AML-193 (cell line): ENCODE measurements at regions not wholly inside any gene's neighbourhood (a gene's known extent, or its start where the extent isn't known, plus 50 kb on each side); places are given as distances from the start of the nearest gene placed in this dataset.
"Not testable (repeated sequence)": the region's sequence is repeated elsewhere in the genome, so short reads cannot be mapped to it uniquely, and the experiment has no call there.

Experiments used
- DNase-seq, 2 experiments: peaks; one replicate each; lab custom pipeline; 2025; lab: John Stamatoyannopoulos, UW

DNA sequence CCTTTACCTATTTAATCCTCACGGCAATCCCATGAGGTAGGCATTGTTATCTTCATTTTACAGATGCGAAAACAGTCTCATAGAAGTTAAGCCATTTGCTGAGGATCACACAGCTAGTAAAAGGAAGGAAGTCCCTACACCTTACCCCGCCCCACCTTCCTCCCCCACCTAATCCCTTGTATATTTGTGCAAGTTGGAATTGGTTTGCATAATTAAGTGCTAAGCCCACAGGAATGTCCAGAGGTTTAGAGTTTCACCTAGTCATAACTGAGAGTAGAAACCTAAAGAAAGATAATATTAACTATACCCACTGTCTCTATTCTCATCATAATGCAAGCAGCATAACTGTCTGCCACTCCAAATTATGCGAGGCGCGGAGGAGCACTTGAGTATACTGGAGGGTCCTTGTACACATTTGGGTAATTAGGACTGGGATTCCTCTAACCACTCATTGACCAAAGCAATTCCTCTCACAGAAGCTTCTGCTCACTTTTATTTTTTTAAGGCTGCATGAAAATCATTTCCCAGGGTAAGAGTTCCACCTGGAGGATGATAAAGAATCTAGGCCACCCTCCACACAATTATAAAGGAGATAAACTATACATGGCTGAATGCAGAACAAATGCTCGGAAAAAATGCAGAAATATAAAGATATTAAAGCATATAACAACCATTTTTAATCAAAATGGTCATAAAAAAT is 199.9 kb downstream of the FAM181B start:
- DNase-seq, result no peak

- DNase-seq, result no peak
These were observed 203.7 kb downstream of the FAM181B start for GRCh38 chr11:82529936-82530335.

DNA sequence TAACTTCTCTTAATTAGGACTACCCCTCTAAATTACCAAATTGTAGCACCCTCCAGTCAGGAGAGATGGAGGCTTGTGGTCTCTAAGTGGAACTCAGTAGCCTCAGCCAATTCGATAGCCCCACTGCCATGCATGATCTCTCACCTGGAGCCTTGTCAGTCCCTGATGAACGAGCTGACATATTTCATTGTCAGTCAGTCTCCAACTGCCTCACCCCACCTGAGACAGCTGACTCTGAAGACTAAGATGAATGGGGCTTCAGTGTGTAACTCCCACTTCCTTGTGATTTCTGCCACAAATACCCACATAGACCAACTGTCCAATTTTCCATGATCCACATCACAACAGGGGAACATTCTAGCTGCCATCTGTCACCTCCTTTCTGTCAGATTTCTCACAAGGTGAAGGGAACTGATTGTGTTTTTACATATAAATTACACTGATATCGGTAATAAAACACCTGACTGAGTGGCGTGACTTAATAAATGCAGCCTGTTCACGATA is 206.5 kb downstream of the FAM181B start:
- no peak for DNase-seq

- no peak for DNase-seq
These were observed 210.5 kb downstream of the FAM181B start for GRCh38 chr11:82523141-82523540.

DNA sequence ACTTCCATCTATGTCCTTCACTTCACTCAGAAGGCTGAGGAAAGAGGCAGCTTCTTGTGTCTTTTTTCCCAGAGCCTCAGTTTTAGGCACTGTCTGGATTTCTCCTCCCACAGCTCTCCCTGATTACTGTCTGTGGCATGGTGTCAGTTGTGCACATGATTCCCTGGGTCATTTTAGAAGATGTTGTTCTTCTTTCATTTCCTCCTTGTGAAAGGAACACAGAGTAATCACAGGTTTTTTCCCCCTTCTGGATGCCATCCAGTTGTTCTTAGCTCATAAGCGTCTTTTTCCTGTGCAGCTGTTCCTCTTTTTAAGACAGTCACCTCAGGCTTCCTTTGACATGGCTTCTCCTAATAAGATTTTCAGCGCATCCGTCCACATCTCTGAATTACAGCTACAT is 212.2 kb downstream of the FAM181B start:
- no peak for DNase-seq

DNA sequence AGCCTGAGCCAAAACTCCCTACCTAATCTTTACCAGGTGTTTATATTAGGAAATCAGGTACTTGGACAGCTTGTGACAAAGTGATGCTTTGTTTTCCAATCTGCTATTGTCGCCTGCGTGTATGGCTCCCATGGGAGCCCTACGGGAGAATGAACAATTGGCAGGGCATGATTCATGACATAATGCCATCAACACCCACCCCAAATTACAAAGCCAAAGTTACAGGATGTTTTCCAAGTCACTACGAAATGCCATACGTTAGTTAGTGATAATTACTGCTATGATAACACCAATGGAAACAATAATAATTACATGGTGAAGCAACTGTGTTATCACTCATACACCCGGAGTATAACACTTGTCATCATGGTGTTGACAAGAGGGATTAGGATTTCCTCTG is 226.4 kb downstream of the FAM181B start:
- DNase-seq, result no peak

- DNase-seq, result no peak
These were observed 228.3 kb downstream of the FAM181B start for GRCh38 chr11:82505379-82505778.

- not testable (repeated sequence) for DNase-seq
These were observed 232.5 kb downstream of the FAM181B start for GRCh38 chr11:82501174-82501573.

DNA sequence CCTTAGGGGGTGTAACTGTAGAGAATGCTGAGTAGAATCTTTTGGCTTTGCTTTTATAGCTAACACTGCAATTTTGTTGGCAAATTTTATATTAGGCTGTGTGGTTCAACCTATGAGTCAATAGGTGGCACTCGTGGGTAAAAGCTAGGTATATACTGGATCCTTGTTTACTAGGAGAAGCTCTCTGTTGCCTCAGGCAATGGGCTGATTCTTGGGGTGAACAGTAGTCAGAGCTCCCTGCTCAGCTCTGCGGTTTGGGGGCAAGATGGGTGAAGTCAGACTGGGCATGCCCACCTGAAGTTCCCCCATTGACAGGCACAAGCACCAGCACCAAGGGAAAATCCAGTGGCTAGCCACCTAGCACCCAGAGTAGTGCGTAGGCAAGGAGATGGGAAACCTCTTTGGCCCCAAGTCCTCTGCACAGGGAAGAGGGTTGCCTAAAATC is 238.7 kb downstream of the FAM181B start:
- DNase-seq, result peak; percentile 22 to 46

GRCh38 chr11:82474876-82475275 is 258.8 kb downstream of the FAM181B start:
- DNase-seq, result no peak

DNA sequence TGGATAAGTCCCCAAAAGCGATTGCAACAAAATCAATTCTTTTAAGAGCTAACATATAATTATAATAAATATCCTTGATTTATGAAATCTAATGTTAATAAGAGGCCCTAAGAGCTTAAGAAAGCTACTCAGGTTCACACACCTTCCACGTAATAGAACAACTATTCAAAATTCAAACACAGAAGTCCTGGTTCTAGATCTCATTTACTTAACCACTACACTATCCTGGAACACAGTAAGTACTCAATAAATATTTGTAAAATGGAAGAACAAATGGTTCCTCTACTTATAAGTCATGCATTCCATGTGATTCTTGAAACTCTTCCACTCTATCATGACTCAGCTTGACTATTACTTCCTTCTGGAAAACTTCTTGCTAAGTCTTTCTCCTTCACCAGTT is 268.2 kb downstream of the FAM181B start:
- no peak for DNase-seq

- no peak for DNase-seq
These were observed 270.9 kb downstream of the FAM181B start for GRCh38 chr11:82462608-82463242.

GRCh38 chr11:82458761-82459160 is 274.9 kb downstream of the FAM181B start:
- no peak for DNase-seq

- no peak for DNase-seq
These were observed 275.5 kb downstream of the FAM181B start for GRCh38 chr11:82458147-82458546.

- no peak for DNase-seq
These were observed 282.7 kb downstream of the FAM181B start for GRCh38 chr11:82450996-82451395.

- DNase-seq, result no peak
These were observed 327.1 kb downstream of the FAM181B start for GRCh38 chr11:82406611-82407010.

DNA sequence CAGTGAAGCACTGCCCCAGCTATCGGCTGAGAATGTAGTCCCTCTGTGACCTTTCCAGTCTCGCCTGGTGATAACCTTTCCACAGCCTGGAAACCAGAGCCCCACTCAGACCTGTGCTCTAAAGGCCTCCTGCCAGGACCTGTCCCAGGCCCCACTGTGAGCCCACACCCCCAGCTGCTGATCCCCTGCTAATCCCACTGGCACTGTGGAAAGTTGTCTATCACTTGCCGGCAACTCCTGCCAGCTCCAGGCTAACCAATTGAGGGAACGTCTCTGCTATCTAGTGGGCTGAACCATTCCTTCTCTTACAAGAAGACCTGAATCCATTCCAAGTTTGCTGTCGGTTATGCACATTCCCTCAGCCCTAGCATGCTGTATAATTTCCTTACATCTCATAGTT is 328.2 kb downstream of the FAM181B start:
- DNase-seq, result no peak

DNA sequence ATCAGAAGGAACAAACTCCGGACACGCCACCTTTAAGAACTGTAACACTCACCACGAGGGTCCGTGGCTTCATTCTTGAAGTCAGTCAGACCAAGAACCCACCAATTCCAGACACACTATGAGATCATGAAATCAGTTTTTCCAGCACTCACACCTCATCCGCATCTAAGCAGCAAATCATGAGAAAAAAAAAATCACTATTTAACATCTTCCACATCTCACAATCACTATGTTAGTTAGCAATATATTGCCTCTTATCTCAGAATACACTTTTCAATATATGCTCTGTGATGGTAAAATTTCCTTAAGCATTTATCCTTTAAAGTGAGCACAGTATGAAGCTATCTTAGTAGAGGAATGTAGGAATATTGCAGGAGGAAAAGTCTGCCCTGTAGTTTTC is 328.7 kb downstream of the FAM181B start:
- DNase-seq, result no peak

- DNase-seq, result no peak
These were observed 329.9 kb downstream of the FAM181B start for GRCh38 chr11:82403640-82404305.

GRCh38 chr11:82398300-82398815 is 335.3 kb downstream of the FAM181B start:
- no peak for DNase-seq

GRCh38 chr11:82396639-82397038 is 337.0 kb downstream of the FAM181B start:
- DNase-seq, result not testable (repeated sequence)

GRCh38 chr11:82384308-82384707 is 349.4 kb downstream of the FAM181B start:
- DNase-seq, result no peak
